HEK293 (cell line): ENCODE measurements at regions not wholly inside any gene's neighbourhood (a gene's known extent, or its start where the extent isn't known, plus 50 kb on each side); places are given as distances from the start of the nearest gene placed in this dataset.
"Not testable (repeated sequence)": the region's sequence is repeated elsewhere in the genome, so short reads cannot be mapped to it uniquely, and the experiment has no call there.

Experiments used
- CTCF ChIA-PET: fragments of 350-600 bp; formaldehyde crosslinking; extraction: SDS; loops from one replicate; lab custom pipeline; 2021; ENCODE audit warnings: antibody characterized with exemption; lab: Yijun Ruan, JAX
- POLR2A ChIA-PET: fragments of 300-600 bp; formaldehyde crosslinking; extraction: SDS; loops from one replicate; lab custom pipeline; 2020; ENCODE audit warnings: antibody characterized with exemption, inconsistent platforms; lab: Yijun Ruan, JAX
- H3K27ac ChIP-seq: fragments of 200-500 bp; sonication (Bioruptor generic); 2 replicates; pipeline ENCODE4 v1.5.1; 2014; ENCODE audit warnings: low read depth, low read length, control low read depth, inconsistent platforms; ENCODE audit errors: extremely low read depth
- H3K36me3 ChIP-seq, 2 experiments: fragments of 200-500 bp in 1 of 2; sonication (Bioruptor generic) in 1 of 2; 1 replicate in 1 of 2; 2 replicates in 1 of 2; pipeline ENCODE4 v1.5.1; 2014 to 2017; ENCODE audit warnings: inconsistent platforms in 2 of 2, low read length in 2 of 2; ENCODE audit not compliant: control insufficient read depth in 2 of 2, insufficient read depth in 1 of 2
- H3K4me1 ChIP-seq: fragments of 200-500 bp; sonication (Bioruptor generic); 2 replicates; pipeline ENCODE4 v1.5.1; 2014; ENCODE audit warnings: mild to moderate bottlenecking, low read length, inconsistent platforms; ENCODE audit not compliant: control insufficient read depth, insufficient read depth
- H3K4me3 ChIP-seq: 2 replicates; pipeline ENCODE4 v1.5.1; 2011; ENCODE audit warnings: low read depth, mild to moderate bottlenecking, control low read depth, low read length, moderate library complexity
- H3K9me3 ChIP-seq: fragments of 200-500 bp; sonication (Bioruptor generic); 2 replicates; pipeline ENCODE4 v1.5.1; 2014; ENCODE audit warnings: low read depth, low read length, inconsistent platforms; ENCODE audit not compliant: control insufficient read depth, insufficient read depth
- TF ChIP-seq, protein P1 (sequence below): fragments of 450-650 bp; formaldehyde crosslinking; conservative IDR thresholded peaks from 2 replicates; pipeline ENCODE4 v1.5.1; 2016; ENCODE audit warnings: low read depth, missing biosample characterization, missing genetic modification characterization

DNA sequence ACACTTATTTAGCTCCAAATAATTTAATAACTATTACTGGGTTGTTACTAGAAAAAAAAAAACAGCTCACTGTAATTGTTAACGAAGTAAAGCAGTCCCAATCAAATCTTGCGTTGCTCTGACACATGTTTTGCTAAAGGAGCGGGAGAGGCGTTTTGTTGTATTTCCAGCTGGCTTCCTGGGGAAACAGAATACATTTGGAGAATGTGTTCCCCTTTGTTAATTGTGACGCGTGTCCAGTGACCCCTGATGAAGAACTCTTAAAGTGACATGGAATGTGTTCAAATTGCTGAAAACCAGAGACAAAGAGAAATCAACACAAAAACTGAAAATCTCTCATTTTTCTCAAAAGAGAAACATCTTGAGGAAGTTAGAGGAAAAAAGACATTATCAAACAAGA, 1690.6 kb downstream of the SPATA31A7 start:
- POLR2A ChIA-PET, H3K36me3 ChIP-seq, H3K4me1 ChIP-seq, H3K27ac ChIP-seq, H3K4me3 ChIP-seq, H3K9me3 ChIP-seq, CTCF ChIA-PET: not testable (repeated sequence)

DNA sequence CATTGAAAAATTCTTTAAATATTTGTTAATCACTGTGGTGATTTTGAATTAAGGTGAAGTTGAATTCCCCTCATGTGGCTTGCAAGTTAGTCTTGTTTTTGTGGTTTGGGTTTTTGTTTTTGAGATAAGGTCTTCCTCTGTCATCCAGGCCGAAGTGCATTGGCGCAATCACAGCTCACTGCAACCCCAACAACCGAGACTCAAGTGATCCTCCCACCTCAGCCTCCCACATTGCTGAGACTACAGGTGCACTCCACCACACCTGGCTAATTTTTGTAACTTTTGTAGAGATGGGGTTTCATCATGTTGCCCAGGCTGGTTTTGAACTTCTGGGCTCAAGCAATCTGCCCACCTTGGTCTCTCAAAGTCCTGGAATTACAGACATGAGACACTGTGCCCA, 1691.1 kb downstream of the SPATA31A7 start:
- H3K27ac ChIP-seq, H3K36me3 ChIP-seq, POLR2A ChIA-PET, H3K4me3 ChIP-seq, H3K9me3 ChIP-seq, CTCF ChIA-PET, H3K4me1 ChIP-seq: not testable (repeated sequence)

DNA sequence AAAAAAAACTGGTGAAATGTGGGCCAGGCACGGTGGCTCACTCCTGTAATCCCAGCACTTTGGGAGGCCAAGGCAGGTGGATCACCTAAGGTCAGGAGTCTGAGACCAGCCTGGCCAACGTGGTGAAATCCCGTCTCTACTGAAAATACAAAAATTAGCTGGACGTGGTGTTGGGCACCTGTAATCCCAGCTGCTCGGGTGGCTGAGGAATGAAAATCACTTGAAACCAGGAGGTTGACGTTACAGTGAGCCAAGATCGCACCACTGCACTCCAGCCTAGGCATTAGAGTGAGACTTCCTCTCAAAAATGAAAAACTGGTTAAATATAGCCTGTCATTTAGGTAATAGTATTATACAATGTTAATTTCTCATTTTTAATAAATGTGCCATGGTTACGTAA, 1692.0 kb downstream of the SPATA31A7 start:
- H3K36me3 ChIP-seq, CTCF ChIA-PET, H3K4me1 ChIP-seq, POLR2A ChIA-PET, H3K27ac ChIP-seq, H3K9me3 ChIP-seq, H3K4me3 ChIP-seq: not testable (repeated sequence)

DNA sequence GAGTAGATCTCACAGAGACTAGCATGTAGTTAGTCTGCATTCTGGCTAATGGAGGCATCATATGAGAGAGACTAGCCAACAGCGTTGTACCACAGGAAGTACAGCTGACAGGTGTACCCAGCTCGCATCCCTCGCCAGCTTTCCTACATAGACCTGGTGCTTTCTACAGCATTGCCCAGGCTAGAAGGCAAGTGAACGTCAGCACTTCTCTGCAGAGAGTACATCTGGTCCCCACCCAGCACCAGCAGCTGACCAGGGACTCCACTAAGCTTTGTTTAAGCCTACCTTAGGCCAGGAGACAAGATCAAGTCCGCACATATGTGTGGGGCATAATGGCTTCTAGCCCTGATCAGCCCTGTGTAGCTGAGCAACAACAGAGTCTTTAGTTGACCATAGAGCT, 1692.9 kb downstream of the SPATA31A7 start:
- H3K4me3 ChIP-seq, CTCF ChIA-PET, H3K27ac ChIP-seq, H3K4me1 ChIP-seq, H3K9me3 ChIP-seq, POLR2A ChIA-PET, H3K36me3 ChIP-seq: not testable (repeated sequence)

DNA sequence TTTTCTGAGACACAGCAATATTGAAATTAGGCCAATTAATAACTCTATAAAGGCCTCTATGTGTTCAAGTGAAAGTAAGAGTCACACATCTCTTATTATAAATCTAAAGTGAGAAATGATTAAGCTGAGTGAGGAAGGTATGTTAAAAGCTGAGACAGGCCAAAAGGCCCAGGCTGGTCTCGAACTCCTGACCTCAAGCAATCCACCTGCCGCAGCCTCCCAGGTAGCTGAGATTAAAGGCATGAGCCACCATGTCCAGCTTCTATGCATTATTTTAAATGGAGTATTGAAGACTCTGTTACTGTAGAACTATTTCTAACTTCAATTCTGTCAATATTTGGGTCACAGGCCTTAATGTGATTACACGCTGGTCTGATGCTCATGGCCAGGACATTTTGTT, 1706.9 kb downstream of the SPATA31A7 start:
- H3K9me3 ChIP-seq, H3K4me3 ChIP-seq, H3K27ac ChIP-seq, H3K36me3 ChIP-seq, POLR2A ChIA-PET, H3K4me1 ChIP-seq, CTCF ChIA-PET: not testable (repeated sequence)

DNA sequence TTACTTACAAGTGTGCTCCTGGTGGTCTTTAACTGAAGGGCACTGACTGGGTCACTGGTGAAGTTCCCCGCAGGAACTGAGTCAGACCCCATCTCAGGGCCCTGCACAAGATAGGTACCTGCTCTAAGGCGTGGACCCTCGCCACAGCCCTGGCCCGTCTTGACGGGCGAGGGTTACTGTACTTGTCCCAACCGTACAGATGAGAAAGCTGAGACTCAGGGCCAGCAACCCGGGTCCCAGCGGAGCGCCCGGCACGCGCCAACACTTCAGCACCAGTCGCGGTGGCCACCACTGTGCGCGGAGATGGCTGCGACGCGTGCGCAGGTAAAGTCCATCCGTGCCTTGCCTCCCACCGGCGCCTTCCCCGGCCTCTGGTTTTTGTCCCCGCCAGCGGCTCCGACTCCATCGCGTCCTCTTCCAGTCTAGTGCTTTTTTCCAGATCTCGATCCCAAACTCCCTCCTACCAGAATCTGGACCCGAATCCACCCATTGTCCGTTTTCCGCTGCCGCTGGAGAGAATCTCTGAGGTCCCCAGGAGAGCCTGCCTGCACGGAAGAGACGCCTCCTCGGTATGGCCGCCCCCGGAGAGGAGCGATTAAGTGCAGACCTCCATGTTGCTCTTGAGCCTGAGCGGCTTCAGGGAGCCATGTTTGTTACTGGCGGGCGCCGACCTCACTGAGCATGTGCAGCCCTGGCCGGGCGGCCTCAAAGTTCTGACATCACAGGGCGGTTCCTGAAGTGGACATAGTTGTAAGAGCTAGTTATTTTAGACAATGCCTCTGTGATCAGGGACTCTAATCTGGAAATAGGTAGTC, 1707.8 kb downstream of the SPATA31A7 start:
- H3K4me1 ChIP-seq, CTCF ChIA-PET, H3K36me3 ChIP-seq, H3K9me3 ChIP-seq, POLR2A ChIA-PET, H3K27ac ChIP-seq: not testable (repeated sequence)
- TF ChIP-seq, protein P1, sequence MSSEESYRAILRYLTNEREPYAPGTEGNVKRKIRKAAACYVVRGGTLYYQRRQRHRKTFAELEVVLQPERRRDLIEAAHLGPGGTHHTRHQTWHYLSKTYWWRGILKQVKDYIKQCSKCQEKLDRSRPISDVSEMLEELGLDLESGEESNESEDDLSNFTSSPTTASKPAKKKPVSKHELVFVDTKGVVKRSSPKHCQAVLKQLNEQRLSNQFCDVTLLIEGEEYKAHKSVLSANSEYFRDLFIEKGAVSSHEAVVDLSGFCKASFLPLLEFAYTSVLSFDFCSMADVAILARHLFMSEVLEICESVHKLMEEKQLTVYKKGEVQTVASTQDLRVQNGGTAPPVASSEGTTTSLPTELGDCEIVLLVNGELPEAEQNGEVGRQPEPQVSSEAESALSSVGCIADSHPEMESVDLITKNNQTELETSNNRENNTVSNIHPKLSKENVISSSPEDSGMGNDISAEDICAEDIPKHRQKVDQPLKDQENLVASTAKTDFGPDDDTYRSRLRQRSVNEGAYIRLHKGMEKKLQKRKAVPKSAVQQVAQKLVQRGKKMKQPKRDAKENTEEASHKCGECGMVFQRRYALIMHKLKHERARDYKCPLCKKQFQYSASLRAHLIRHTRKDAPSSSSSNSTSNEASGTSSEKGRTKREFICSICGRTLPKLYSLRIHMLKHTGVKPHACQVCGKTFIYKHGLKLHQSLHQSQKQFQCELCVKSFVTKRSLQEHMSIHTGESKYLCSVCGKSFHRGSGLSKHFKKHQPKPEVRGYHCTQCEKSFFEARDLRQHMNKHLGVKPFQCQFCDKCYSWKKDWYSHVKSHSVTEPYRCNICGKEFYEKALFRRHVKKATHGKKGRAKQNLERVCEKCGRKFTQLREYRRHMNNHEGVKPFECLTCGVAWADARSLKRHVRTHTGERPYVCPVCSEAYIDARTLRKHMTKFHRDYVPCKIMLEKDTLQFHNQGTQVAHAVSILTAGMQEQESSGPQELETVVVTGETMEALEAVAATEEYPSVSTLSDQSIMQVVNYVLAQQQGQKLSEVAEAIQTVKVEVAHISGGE (tag by site-specific recombination): peak; percentile 70
- peak overlapping the region; percentile 42 for H3K4me3 ChIP-seq

DNA sequence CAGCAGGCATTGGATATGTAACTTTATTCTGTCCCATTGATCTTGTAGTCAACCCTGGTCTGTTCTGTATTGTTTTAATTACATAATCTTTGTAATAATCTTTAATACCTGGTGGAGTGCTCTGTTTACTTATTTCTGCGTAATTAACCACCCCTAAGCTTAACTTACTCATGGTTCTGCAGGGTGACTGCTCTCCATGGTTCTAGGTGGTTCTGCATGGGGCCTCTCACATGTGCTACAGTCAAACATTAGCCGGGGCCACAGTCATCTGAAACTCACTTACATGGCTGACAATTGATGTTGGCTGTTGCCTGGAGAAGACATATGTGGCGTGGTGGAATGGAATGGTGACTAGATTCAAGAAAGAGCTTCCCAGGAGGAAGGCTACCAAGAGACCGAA, 1709.8 kb downstream of the SPATA31A7 start:
- H3K36me3 ChIP-seq, H3K9me3 ChIP-seq, CTCF ChIA-PET, H3K4me3 ChIP-seq, H3K4me1 ChIP-seq, POLR2A ChIA-PET, H3K27ac ChIP-seq: not testable (repeated sequence)

DNA sequence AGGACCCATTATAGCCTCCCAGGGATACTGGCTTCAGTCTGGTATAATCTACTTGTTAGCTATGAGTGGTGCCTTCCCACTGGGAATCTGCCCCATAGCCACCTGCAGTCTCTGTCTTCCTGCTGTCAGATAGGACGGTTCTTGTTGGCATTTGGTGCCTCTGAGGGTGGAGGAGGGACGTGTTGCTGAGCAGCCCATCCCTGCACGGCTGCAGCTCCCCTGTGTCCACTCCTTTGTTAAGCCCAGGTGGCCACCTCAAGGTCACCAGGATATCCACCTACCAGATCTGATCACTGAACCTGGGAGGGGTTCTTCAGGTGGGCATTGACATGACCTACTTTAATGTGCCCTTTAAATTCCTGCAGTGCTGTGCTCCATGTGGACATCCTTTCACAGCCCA, 1714.2 kb downstream of the SPATA31A7 start:
- H3K27ac ChIP-seq, H3K4me3 ChIP-seq, H3K4me1 ChIP-seq, H3K36me3 ChIP-seq, H3K9me3 ChIP-seq, POLR2A ChIA-PET, CTCF ChIA-PET: not testable (repeated sequence)

DNA sequence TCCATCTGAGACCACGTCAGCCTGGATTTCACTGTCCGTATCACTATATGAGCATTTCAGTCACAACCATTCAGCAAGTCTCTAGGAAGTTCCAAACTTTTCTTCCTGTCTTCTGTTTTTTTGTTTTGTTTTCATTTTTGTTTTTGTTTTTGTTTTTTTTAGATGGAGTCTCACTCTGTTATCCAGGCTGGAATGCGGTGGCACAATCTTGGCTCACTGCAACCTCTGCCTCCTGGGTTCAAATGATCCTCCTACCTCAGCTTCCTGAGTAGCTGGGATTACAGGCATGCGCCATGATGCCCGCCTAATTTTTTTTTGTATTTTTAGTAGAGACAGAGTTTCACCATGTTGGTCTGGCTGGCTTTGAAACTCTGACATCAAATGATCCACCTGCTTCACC, 1715.9 kb downstream of the SPATA31A7 start:
- H3K4me3 ChIP-seq, H3K4me1 ChIP-seq, H3K36me3 ChIP-seq, POLR2A ChIA-PET, CTCF ChIA-PET, H3K27ac ChIP-seq, H3K9me3 ChIP-seq: not testable (repeated sequence)

DNA sequence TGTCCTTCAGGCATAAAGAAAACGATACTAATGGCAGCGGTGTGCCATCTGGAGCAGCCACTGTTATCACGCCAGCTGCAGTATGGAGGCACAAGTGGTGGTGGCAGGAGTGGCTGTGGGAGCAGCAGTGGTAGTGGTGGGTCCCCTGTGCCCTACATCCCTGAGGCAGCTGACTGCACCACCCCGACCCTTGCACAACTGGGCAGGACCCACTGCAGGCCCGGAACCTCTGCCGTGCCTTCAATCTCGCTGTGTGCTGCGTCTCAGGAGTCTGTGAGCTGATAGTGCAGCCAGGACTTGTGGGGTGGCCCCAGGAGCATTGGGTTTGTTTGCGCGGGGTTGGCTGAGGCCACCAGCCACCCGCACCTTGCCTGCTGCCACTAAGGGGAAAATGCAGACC, 1718.0 kb downstream of the SPATA31A7 start:
- POLR2A ChIA-PET, H3K36me3 ChIP-seq, H3K27ac ChIP-seq, H3K4me1 ChIP-seq, CTCF ChIA-PET, H3K9me3 ChIP-seq, H3K4me3 ChIP-seq: not testable (repeated sequence)
